GM18870 (cell line): ENCODE measurements at regions not wholly inside any gene's neighbourhood (a gene's known extent, or its start where the extent isn't known, plus 50 kb on each side); places are given as distances from the start of the nearest gene placed in this dataset.
"Not testable (repeated sequence)": the region's sequence is repeated elsewhere in the genome, so short reads cannot be mapped to it uniquely, and the experiment has no call there.

ENCODE experiments used
- ATAC-seq: cut with Tn5 transposase; IDR thresholded peaks from one replicate; pipeline ENCODE4 v1.9.1; 2021; ENCODE audit warnings: moderate library complexity; ENCODE audit not compliant: unreplicated experiment

DNA sequence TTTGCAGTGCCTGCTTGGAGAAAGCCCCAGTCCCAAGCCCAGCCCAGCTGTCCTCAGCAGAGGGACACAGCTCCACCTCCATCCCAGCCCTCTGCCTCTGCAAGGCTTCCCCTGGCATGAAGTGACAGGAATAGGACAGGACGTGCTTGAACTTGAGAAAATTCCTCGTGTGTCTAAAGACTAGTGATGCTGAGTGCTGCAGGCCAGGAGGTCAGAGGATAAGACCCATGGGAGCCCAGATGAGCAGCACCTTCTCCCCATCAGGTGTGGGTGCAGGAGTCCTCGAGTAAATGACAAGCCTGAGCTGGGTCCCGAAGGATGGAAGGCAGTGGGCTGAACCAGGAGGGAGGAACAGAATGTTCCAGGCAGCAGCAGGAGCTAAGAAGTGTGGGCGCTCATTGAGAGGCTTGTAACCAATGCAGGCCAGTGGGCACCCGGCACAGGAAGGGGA, 67.8 kb upstream of the UXS1 start:
- ATAC-seq = no peak

DNA sequence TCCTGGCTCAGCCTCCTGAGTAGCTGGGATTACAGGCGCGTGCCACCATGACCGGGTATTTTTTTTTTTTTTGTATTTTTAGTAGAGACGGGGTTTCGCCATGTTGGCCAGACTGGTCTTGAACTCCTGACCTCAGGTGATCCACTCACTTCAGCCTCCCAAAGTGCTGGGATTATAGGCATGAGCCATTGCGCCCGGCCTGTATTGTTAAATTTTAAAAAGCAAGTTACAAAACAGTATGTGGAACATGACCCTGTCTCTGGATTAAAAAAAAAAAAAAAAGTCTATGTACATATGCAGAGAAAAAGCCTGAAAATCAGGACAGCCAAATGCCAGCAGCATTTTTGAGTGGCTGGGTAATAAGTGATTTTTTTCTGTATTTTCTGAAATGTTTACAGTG, 64.8 kb upstream of the UXS1 start:
- not testable (repeated sequence) for ATAC-seq

- ATAC-seq = no peak
These were observed 63.7 kb upstream of the UXS1 start for GRCh38 chr2:106257830-106258229.

- ATAC-seq = no peak
These were observed 63.0 kb upstream of the UXS1 start for GRCh38 chr2:106257135-106257534.

DNA sequence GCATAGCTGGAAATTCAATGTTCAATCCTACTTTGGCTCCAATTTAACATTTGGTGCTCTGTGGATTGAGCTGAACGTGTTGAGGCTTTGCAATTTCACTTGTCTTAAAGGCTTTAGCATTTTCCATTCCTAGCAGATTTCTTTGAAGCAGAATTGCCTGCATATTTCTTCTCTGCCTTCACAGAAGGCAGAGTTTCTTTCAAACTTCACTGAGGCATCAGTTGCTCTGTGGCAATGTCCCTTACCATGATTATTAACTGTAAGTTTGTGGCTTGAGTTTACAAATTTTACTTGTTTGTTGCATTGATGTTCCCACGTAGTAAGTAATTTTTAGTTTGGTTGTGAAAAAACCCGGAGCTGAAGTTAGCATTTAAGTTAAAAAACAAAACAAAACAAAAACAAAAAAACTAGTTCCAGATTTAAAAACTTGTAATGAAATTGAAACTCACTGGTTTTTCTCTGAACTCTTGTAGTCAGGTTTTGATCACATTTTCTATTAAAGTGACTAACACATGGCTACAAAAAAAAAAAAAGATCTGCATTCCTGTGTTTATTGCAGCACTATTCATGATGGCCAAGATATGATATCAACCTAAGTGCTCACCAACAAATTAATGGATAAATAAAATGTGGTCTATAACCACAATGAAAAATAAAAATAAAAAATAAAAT, 55.2 kb upstream of the UXS1 start:
- ATAC-seq = not testable (repeated sequence)

DNA sequence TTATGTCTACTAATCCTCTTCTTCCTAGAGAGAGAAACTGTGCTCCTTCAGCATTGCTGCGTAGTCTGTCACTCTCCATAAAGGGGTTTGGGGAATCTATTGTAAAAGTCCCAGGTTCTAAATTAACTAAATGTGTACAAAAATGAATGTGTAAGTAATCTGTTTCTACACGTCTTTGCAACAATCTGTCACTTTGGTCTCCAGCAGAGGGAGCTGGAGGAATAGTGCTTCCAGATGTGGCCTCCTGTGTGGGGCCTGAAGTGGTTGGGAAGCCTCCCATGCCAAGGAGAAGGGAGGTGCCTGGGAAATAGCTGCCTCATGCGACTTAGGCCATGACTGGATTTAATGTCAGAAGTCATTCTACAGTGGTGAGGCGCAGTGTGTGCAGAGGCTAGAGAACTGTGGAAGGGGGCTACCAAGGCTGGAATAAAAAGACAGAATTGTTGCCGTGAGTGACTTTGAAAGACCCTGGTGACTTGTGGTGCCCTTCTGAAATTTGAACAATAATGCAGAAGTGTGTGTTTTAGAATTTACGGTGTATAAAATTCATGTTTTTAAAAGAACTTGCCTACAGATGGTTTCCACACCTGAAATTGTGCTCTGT, 54.5 kb upstream of the UXS1 start:
- ATAC-seq = not testable (repeated sequence)
